GM12878 (cell line): ENCODE measurements at regions not wholly inside any gene's neighbourhood (a gene's known extent, or its start where the extent isn't known, plus 50 kb on each side); places are given as distances from the start of the nearest gene placed in this dataset.

Experiments used
- ATAC-seq: fragments of 200-7000 bp; cut with Tn5 transposase; 3 replicates; pipeline ENCODE4 v1.9.1; 2020; ENCODE audit warnings: mild to moderate bottlenecking, moderate library complexity
- BruUV-seq: library from RNA; stranded (reverse); fragments of 400-500 nt; replicated peaks from 2 replicates; lab custom pipeline; 2021; lab: Mats Ljungman, UMichigan
- CTCF ChIA-PET: fragments of 300-600 bp; sonication (Branson Sonifier 250); formaldehyde crosslinking; extraction: SDS; loops from one replicate; lab custom pipeline; 2021; ENCODE audit warnings: inconsistent platforms; lab: Yijun Ruan, JAX
- POLR2A ChIA-PET: fragments of 350-600 bp; formaldehyde crosslinking; extraction: SDS; loops from one replicate; lab custom pipeline; 2021; ENCODE audit warnings: inconsistent platforms; lab: Charles Lee
- RAD21 ChIA-PET: fragments of 300-600 bp; sonication (Branson Sonifier 250); formaldehyde crosslinking; loops from one replicate; lab custom pipeline; 2023; ENCODE audit warnings: antibody characterized with exemption; ENCODE audit not compliant: unreplicated experiment; lab: Charles Lee
- SMC1A ChIA-PET: fragments of 300-600 bp; sonication (Branson Sonifier 250); formaldehyde crosslinking; loops from one replicate; lab custom pipeline; 2023; ENCODE audit not compliant: unreplicated experiment, uncharacterized antibody; lab: Charles Lee
- DNase-seq: peaks from one replicate; pipeline ENCODE4 v3.0.0-alpha.2; 2011; ENCODE audit warnings: low read depth, low spot score
- FAIRE-seq: peaks from 3 replicates; lab custom pipeline; 2011; peaks lifted over from hg19 to GRCh38; lab: Jason Lieb, UNC
- H2AFZ ChIP-seq: 2 replicates; pipeline ENCODE4 v1.6.0; 2011; ENCODE audit warnings: low read depth, low read length, control low read depth; ENCODE audit not compliant: control insufficient read depth
- H3K27ac ChIP-seq: 2 replicates; pipeline ENCODE4 v1.5.1; 2011; ENCODE audit warnings: control low read depth; ENCODE audit not compliant: control insufficient read depth, insufficient read depth
- H3K27me3 ChIP-seq, 2 experiments: replicated peaks in 1 of 2; 2 replicates each; pipeline versions ENCODE4 v1.6.0 to v1.6.1; 2011; ENCODE audit warnings: low read length in 1 of 2; ENCODE audit not compliant: control insufficient read depth in 2 of 2, insufficient read depth in 2 of 2
- H3K36me3 ChIP-seq, 2 experiments: 2 replicates each; pipeline ENCODE4 v1.5.1; 2011; ENCODE audit warnings: low read length in 1 of 2; ENCODE audit not compliant: control insufficient read depth in 2 of 2, insufficient read depth in 2 of 2
- H3K4me1 ChIP-seq: 2 replicates; pipeline ENCODE4 v1.6.1; 2011; ENCODE audit warnings: mild to moderate bottlenecking, low read length, moderate library complexity, mixed read lengths; ENCODE audit not compliant: control insufficient read depth, insufficient read depth
- H3K4me2 ChIP-seq: 2 replicates; pipeline ENCODE4 v1.6.0; 2011; ENCODE audit warnings: control low read depth; ENCODE audit not compliant: control insufficient read depth, insufficient read depth
- H3K4me3 ChIP-seq: fragments of 200-600 bp; sonication (generic); 2 replicates; pipeline ENCODE4 v1.5.1; 2016
- H3K79me2 ChIP-seq: 2 replicates; pipeline ENCODE4 v1.6.0; 2011; ENCODE audit warnings: low read length; ENCODE audit not compliant: control insufficient read depth, insufficient read depth
- H3K9ac ChIP-seq: 2 replicates; pipeline ENCODE4 v1.8.0; 2011; ENCODE audit warnings: low read length, control low read depth, mixed read lengths; ENCODE audit not compliant: control insufficient read depth, insufficient read depth
- H3K9me3 ChIP-seq: replicated peaks from 3 replicates; pipeline ENCODE4 v1.5.1; 2011; ENCODE audit warnings: mild to moderate bottlenecking, low read length; ENCODE audit not compliant: control insufficient read depth, insufficient read depth
- H4K20me1 ChIP-seq: 2 replicates; pipeline ENCODE4 v1.6.0; 2011; ENCODE audit not compliant: control insufficient read depth, insufficient read depth
- CEBPB ChIP-seq, 2 experiments: fragments of 150-350 bp in 1 of 2; IDR thresholded peaks; 2 replicates each; pipeline ENCODE4 v1.6.1; 2012 to 2014; ENCODE audit warnings: low read depth in 2 of 2, low read length in 2 of 2, borderline replicate concordance in 1 of 2, inconsistent platforms in 1 of 2
- MAX ChIP-seq: IDR thresholded peaks from 2 replicates; pipeline ENCODE4 v1.6.1; 2012; ENCODE audit warnings: low read depth, low read length, improper control_type of control experiment
- PKNOX1 ChIP-seq: fragments of 450-650 bp; IDR thresholded peaks from 2 replicates; pipeline ENCODE4 v1.6.1; 2016; ENCODE audit warnings: mild to moderate bottlenecking
- RCOR1 ChIP-seq: conservative IDR thresholded peaks from 2 replicates; pipeline ENCODE4 v1.6.1; 2012; ENCODE audit warnings: low read depth, low read length, improper control_type of control experiment
- RELA ChIP-seq: fragments of 450-650 bp; IDR thresholded peaks from 2 replicates; pipeline ENCODE4 v1.8.0; 2014; ENCODE audit warnings: borderline replicate concordance; ENCODE audit not compliant: partially characterized antibody
- SMARCA5 ChIP-seq: fragments of 450-650 bp; IDR thresholded peaks from 2 replicates; pipeline ENCODE4 v1.6.1; 2017; ENCODE audit warnings: mild to moderate bottlenecking
- SP1 ChIP-seq: IDR thresholded peaks from one replicate; pipeline ENCODE4 v1.6.1; 2011; ENCODE audit warnings: low read depth, low read length
- SREBF2 ChIP-seq: IDR thresholded peaks from 2 replicates; pipeline ENCODE4 v1.6.1; 2012; ENCODE audit warnings: mild to moderate bottlenecking, low read length
- SUZ12 ChIP-seq: fragments of 200-600 bp; sonication (generic); IDR thresholded peaks from one replicate; pipeline ENCODE4 v1.6.1; 2018; ENCODE audit warnings: antibody characterized with exemption, mild to moderate bottlenecking; ENCODE audit not compliant: unreplicated experiment
- WGBS: methylation state at CpG from one replicate; pipeline ENCODE4 v1.1.6; 2016; ENCODE audit warnings: low lambda C conversion rate; ENCODE audit not compliant: insufficient replicate concordance, insufficient coverage; ENCODE audit errors: missing lambda C conversion rate; 5-methylcytosine and 5-hydroxymethylcytosine counted together
- in situ Hi-C: fragments of 300-500 bp; cut with MboI; formaldehyde crosslinking; loops from 9 replicates; pipeline ENCODE4 v1.14.3; 2018; ENCODE audit warnings: mixed read lengths
- intact Hi-C: fragments of 100-400 bp; cut with micrococcal nuclease; formaldehyde crosslinking; loops from one replicate; pipeline ENCODE4 v1.14.2; 2022; ENCODE audit not compliant: unreplicated experiment
- TF ChIP-seq, protein P1 (sequence below): fragments of 450-650 bp; IDR thresholded peaks from 2 replicates; pipeline ENCODE4 v1.6.1; 2017; ENCODE audit warnings: antibody characterized with exemption, mild to moderate bottlenecking, moderate library complexity
- TF ChIP-seq, protein P2 (sequence below): IDR thresholded peaks from 2 replicates; pipeline ENCODE4 v1.6.1; 2011; ENCODE audit warnings: borderline replicate concordance, low read depth, mild to moderate bottlenecking, moderate library complexity, low read length; ENCODE audit not compliant: insufficient read depth, poor library complexity, severe bottlenecking

GRCh38 chr20:19885594-19885938, 127.5 kb downstream of the RIN2 start:
- FAIRE-seq (no peak), DNase-seq (no peak), ATAC-seq (no peak)
- in situ Hi-C loops = no loop called here
- Histone ChIP-seq H3K4me2 (no peak overlapping the region), H3K4me1 (no peaks in the 10 kb centered on the region), H4K20me1 (no peaks in the 10 kb centered on the region), H2AFZ (no peak overlapping the region), H3K27ac (no peak overlapping the region), H3K27me3 (peaks cover 0 to 11% of the 10 kb centered on the region in 2 experiments; a peak in 3 of 4 replicates), H3K9ac (no peak overlapping the region), H3K9me3 (no peaks in the 10 kb centered on the region), H3K36me3 (no peaks in the 10 kb centered on the region), H3K79me2 (no peaks in the 10 kb centered on the region), H3K4me3 (no peak overlapping the region)
- TF ChIP-seq, protein P1, sequence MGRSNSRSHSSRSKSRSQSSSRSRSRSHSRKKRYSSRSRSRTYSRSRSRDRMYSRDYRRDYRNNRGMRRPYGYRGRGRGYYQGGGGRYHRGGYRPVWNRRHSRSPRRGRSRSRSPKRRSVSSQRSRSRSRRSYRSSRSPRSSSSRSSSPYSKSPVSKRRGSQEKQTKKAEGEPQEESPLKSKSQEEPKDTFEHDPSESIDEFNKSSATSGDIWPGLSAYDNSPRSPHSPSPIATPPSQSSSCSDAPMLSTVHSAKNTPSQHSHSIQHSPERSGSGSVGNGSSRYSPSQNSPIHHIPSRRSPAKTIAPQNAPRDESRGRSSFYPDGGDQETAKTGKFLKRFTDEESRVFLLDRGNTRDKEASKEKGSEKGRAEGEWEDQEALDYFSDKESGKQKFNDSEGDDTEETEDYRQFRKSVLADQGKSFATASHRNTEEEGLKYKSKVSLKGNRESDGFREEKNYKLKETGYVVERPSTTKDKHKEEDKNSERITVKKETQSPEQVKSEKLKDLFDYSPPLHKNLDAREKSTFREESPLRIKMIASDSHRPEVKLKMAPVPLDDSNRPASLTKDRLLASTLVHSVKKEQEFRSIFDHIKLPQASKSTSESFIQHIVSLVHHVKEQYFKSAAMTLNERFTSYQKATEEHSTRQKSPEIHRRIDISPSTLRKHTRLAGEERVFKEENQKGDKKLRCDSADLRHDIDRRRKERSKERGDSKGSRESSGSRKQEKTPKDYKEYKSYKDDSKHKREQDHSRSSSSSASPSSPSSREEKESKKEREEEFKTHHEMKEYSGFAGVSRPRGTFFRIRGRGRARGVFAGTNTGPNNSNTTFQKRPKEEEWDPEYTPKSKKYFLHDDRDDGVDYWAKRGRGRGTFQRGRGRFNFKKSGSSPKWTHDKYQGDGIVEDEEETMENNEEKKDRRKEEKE = no peak
- no peak for TF ChIP-seq RELA
- no peak for TF ChIP-seq CEBPB (IDR thresholded peaks at IDR 0.05; ENCODE audit: borderline replicate concordance in 1 of 2, low read depth in 2 of 2, low read length in 2 of 2)
- no peak for TF ChIP-seq SMARCA5
- TF ChIP-seq SUZ12 = no peak
- TF ChIP-seq, protein P2, sequence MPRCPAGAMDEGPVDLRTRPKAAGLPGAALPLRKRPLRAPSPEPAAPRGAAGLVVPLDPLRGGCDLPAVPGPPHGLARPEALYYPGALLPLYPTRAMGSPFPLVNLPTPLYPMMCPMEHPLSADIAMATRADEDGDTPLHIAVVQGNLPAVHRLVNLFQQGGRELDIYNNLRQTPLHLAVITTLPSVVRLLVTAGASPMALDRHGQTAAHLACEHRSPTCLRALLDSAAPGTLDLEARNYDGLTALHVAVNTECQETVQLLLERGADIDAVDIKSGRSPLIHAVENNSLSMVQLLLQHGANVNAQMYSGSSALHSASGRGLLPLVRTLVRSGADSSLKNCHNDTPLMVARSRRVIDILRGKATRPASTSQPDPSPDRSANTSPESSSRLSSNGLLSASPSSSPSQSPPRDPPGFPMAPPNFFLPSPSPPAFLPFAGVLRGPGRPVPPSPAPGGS = no peak
- no peak for TF ChIP-seq MAX
- TF ChIP-seq RCOR1 = no peak
- no peak for TF ChIP-seq PKNOX1
- TF ChIP-seq SP1 = no peak
- TF ChIP-seq SREBF2 = no peak
- intact Hi-C loops = loop anchor here (10.0 kb wide), 2 partner anchors 101 to 191 kb away; no protein-coding TSS in a partner anchor
- ChIA-PET POLR2A (interaction anchor here (1.2 kb wide), 1 partner anchor 99 kb away, joined by 3 read pairs; no protein-coding TSS in a partner anchor), CTCF (interaction anchor here (0.6 to 2.7 kb wide), 3 partner anchors 58 to 100 kb away, joined by 3 to 8 read pairs (median 3); no protein-coding TSS in a partner anchor), RAD21 (no interaction called here), SMC1A (interaction anchor here (0.9 to 3.3 kb wide), 6 partner anchors 11 to 193 kb away, joined by 3 to 14 read pairs (median 4); no protein-coding TSS in a partner anchor)
- 16% methylated on average over 5 of the region's 5 CpGs for WGBS
- BruUV-seq = no TSS peak
